ENCODE measurements at regions not wholly inside any gene's neighbourhood (a gene's known extent, or its start where the extent isn't known, plus 50 kb on each side); places are given as distances from the start of the nearest gene placed in this dataset.

- H3K36me3 Mint-ChIP-seq (ENCODE audit: low read depth, unreplicated experiment) = no peaks in the 10 kb centered on the region
Measured at GRCh38 chr13:33383724-33384577, 98.4 kb upstream of the STARD13 start.

GRCh38 chr13:33388286-33388998 lies 102.9 kb upstream of the STARD13 start:
- H3K4me3 ChIP-seq (ENCODE audit: insufficient read depth, low read depth, low read length) = no peak overlapping the region
- Mint-ChIP-seq H3K27ac (ENCODE audit: unreplicated experiment) (no peak overlapping the region), H3K4me3 (ENCODE audit: unreplicated experiment) (no peak overlapping the region), H3K9me3 (ENCODE audit: unreplicated experiment) (no peaks in the 10 kb centered on the region), H3K27me3 (ENCODE audit: low read depth, unreplicated experiment) (no peaks in the 10 kb centered on the region), H3K4me1 (ENCODE audit: low read depth, unreplicated experiment) (no peaks in the 10 kb centered on the region), H3K36me3 (ENCODE audit: low read depth, unreplicated experiment) (no peaks in the 10 kb centered on the region)
- no peak overlapping the region for H3K27ac ChIP-seq (ENCODE audit: low read depth, low read length)
- no peak overlapping the region for H2AFZ ChIP-seq (ENCODE audit: low read depth, low read length)
- H3K9me3 ChIP-seq (ENCODE audit: insufficient read depth, low read depth, low read length) = no peaks in the 10 kb centered on the region
- H3K9ac ChIP-seq (ENCODE audit: low read length) = no peak overlapping the region
- TF ChIP-seq EZH2 (IDR thresholded peaks at IDR 0.05; ENCODE audit: insufficient read depth, low read length) = no peak
- TF ChIP-seq, protein P1, sequence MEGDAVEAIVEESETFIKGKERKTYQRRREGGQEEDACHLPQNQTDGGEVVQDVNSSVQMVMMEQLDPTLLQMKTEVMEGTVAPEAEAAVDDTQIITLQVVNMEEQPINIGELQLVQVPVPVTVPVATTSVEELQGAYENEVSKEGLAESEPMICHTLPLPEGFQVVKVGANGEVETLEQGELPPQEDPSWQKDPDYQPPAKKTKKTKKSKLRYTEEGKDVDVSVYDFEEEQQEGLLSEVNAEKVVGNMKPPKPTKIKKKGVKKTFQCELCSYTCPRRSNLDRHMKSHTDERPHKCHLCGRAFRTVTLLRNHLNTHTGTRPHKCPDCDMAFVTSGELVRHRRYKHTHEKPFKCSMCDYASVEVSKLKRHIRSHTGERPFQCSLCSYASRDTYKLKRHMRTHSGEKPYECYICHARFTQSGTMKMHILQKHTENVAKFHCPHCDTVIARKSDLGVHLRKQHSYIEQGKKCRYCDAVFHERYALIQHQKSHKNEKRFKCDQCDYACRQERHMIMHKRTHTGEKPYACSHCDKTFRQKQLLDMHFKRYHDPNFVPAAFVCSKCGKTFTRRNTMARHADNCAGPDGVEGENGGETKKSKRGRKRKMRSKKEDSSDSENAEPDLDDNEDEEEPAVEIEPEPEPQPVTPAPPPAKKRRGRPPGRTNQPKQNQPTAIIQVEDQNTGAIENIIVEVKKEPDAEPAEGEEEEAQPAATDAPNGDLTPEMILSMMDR (IDR thresholded peaks at IDR 0.05; ENCODE audit: insufficient read depth, low read depth, low read length) = no peak
- no peaks in the 10 kb centered on the region for H3K27me3 ChIP-seq (ENCODE audit: insufficient read depth, low read length)
- no peaks in the 10 kb centered on the region for H3K36me3 ChIP-seq (ENCODE audit: insufficient read depth, low read length)
- H3K4me1 ChIP-seq (ENCODE audit: insufficient read depth, low read length) = no peaks in the 10 kb centered on the region
- no peaks in the 10 kb centered on the region for H4K20me1 ChIP-seq (ENCODE audit: insufficient read depth, low read length)
- no peak overlapping the region for H3K4me2 ChIP-seq (ENCODE audit: low read length)
- DNase-seq (ENCODE audit: low read depth) = no peak
- FAIRE-seq = no peak
- no peaks in the 10 kb centered on the region for H3K79me2 ChIP-seq (ENCODE audit: insufficient read depth, low read length)

More at GRCh38 chr13:33383724-33384577, 98.4 kb upstream of the STARD13 start:
- H3K27me3 Mint-ChIP-seq (ENCODE audit: low read depth, unreplicated experiment) = no peaks in the 10 kb centered on the region
- Histone ChIP-seq H3K27ac (ENCODE audit: low read depth, low read length) (no peak overlapping the region), H3K4me2 (ENCODE audit: low read length) (no peak overlapping the region), H3K79me2 (ENCODE audit: insufficient read depth, low read length) (no peaks in the 10 kb centered on the region), H3K4me3 (ENCODE audit: insufficient read depth, low read depth, low read length) (no peak overlapping the region), H3K9ac (ENCODE audit: low read length) (no peak overlapping the region), H3K27me3 (ENCODE audit: insufficient read depth, low read length) (no peaks in the 10 kb centered on the region), H3K4me1 (ENCODE audit: insufficient read depth, low read length) (no peaks in the 10 kb centered on the region), H3K36me3 (ENCODE audit: insufficient read depth, low read length) (no peaks in the 10 kb centered on the region), H4K20me1 (ENCODE audit: insufficient read depth, low read length) (no peaks in the 10 kb centered on the region), H3K9me3 (ENCODE audit: insufficient read depth, low read depth, low read length) (no peaks in the 10 kb centered on the region), H2AFZ (ENCODE audit: low read depth, low read length) (no peak overlapping the region)
- no peak for FAIRE-seq
- TF ChIP-seq, protein P1 (IDR thresholded peaks at IDR 0.05; ENCODE audit: insufficient read depth, low read depth, low read length) = no peak
- no peak for TF ChIP-seq EZH2 (IDR thresholded peaks at IDR 0.05; ENCODE audit: insufficient read depth, low read length)
- H3K4me3 Mint-ChIP-seq (ENCODE audit: unreplicated experiment) = no peak overlapping the region
- H3K9me3 Mint-ChIP-seq (ENCODE audit: unreplicated experiment) = peaks cover 2% of the 10 kb centered on the region
- no peak for DNase-seq (ENCODE audit: low read depth)
- H3K4me1 Mint-ChIP-seq (ENCODE audit: low read depth, unreplicated experiment) = peaks cover 3% of the 10 kb centered on the region
- H3K27ac Mint-ChIP-seq (ENCODE audit: unreplicated experiment) = no peak overlapping the region
